GM19025 (cell line): ENCODE measurements at regions not wholly inside any gene's neighbourhood (a gene's known extent, or its start where the extent isn't known, plus 50 kb on each side); places are given as distances from the start of the nearest gene placed in this dataset.

ENCODE experiments used
- ATAC-seq: cut with Tn5 transposase; IDR thresholded peaks from one replicate; pipeline ENCODE4 v1.9.1; 2021; ENCODE audit warnings: mild to moderate bottlenecking, low read depth, moderate library complexity; ENCODE audit not compliant: unreplicated experiment

GRCh38 chr3:153311541-153311940 lies 149.5 kb downstream of the RAP2B start:
- no peak for ATAC-seq

- ATAC-seq = no peak
Observed at GRCh38 chr3:153313302-153313965, 151.4 kb downstream of the RAP2B start.

- ATAC-seq = no peak
Observed at GRCh38 chr3:153314038-153314437, 152.0 kb downstream of the RAP2B start.

- ATAC-seq = no peak
Observed at GRCh38 chr3:153315781-153316180, 153.8 kb downstream of the RAP2B start.

- ATAC-seq = no peak
Observed at GRCh38 chr3:153319705-153320554, 157.9 kb downstream of the RAP2B start.

GRCh38 chr3:153320585-153321128 lies 158.6 kb downstream of the RAP2B start:
- no peak for ATAC-seq

GRCh38 chr3:153328690-153329089 lies 166.7 kb downstream of the RAP2B start:
- no peak for ATAC-seq

GRCh38 chr3:153330901-153331300 lies 168.9 kb downstream of the RAP2B start:
- ATAC-seq = no peak

GRCh38 chr3:153331676-153332075 lies 169.7 kb downstream of the RAP2B start:
- no peak for ATAC-seq

- no peak for ATAC-seq
Observed at GRCh38 chr3:153334558-153334957, 172.5 kb downstream of the RAP2B start.

- no peak for ATAC-seq
Observed at GRCh38 chr3:153337369-153337768, 175.3 kb downstream of the RAP2B start.

- ATAC-seq = no peak
Observed at GRCh38 chr3:153338487-153338886, 176.5 kb downstream of the RAP2B start.

- ATAC-seq = no peak
Observed at GRCh38 chr3:153339065-153339464, 177.0 kb downstream of the RAP2B start.

- no peak for ATAC-seq
Observed at GRCh38 chr3:153343988-153344782, 182.2 kb downstream of the RAP2B start.

GRCh38 chr3:153348457-153349107 lies 186.6 kb downstream of the RAP2B start:
- no peak for ATAC-seq

- no peak for ATAC-seq
Observed at GRCh38 chr3:153349108-153349499, 187.1 kb downstream of the RAP2B start.

- no peak for ATAC-seq
Observed at GRCh38 chr3:153350420-153350819, 188.4 kb downstream of the RAP2B start.

- no peak for ATAC-seq
Observed at GRCh38 chr3:153354641-153355040, 192.6 kb downstream of the RAP2B start.

- no peak for ATAC-seq
Observed at GRCh38 chr3:153355559-153355958, 193.5 kb downstream of the RAP2B start.

GRCh38 chr3:153356908-153357307 lies 194.9 kb downstream of the RAP2B start:
- no peak for ATAC-seq
